ENCODE measurements at regions not wholly inside any gene's neighbourhood (a gene's known extent, or its start where the extent isn't known, plus 50 kb on each side); places are given as distances from the start of the nearest gene placed in this dataset.

- no peak for TF ChIP-seq GATA3 (IDR thresholded peaks at IDR 0.05; ENCODE audit: low read depth, low read length)
- TF ChIP-seq GATA2 (IDR thresholded peaks at IDR 0.05; ENCODE audit: low read depth, low read length) = no peak
Measured at GRCh38 chr6:86380571-86381125, 556.7 kb upstream of the HTR1E start.

Data from SH-SY5Y (cell line).